ENCODE measurements at regions not wholly inside any gene's neighbourhood (a gene's known extent, or its start where the extent isn't known, plus 50 kb on each side); places are given as distances from the start of the nearest gene placed in this dataset.

GRCh38 chr13:63112799-63113395 lies 1697.2 kb upstream of the PCDH20 start:
- no peak for DNase-seq (ENCODE audit: low read depth)

- no peak for DNase-seq (ENCODE audit: low read depth)
Measured at GRCh38 chr13:63110466-63110865, 1694.8 kb upstream of the PCDH20 start.

- no peak for DNase-seq (ENCODE audit: low read depth)
Measured at GRCh38 chr13:63107179-63107943, 1691.7 kb upstream of the PCDH20 start.

GRCh38 chr13:63094717-63095116 lies 1679.1 kb upstream of the PCDH20 start:
- no peak for DNase-seq (ENCODE audit: low read depth)

- no peak for DNase-seq (ENCODE audit: low read depth)
Measured at GRCh38 chr13:63093907-63094469, 1678.3 kb upstream of the PCDH20 start.

GRCh38 chr13:63092456-63092855 lies 1676.8 kb upstream of the PCDH20 start:
- no peak for DNase-seq (ENCODE audit: low read depth)

- no peak for DNase-seq (ENCODE audit: low read depth)
Measured at GRCh38 chr13:63090524-63090923, 1674.9 kb upstream of the PCDH20 start.

- no peak for DNase-seq (ENCODE audit: low read depth)
Measured at GRCh38 chr13:63088226-63088625, 1672.6 kb upstream of the PCDH20 start.

GRCh38 chr13:63086286-63086685 lies 1670.6 kb upstream of the PCDH20 start:
- no peak for DNase-seq (ENCODE audit: low read depth)

- no peak for DNase-seq (ENCODE audit: low read depth)
Measured at GRCh38 chr13:63085851-63086250, 1670.2 kb upstream of the PCDH20 start.

GRCh38 chr13:63081400-63082014 lies 1665.9 kb upstream of the PCDH20 start:
- DNase-seq (ENCODE audit: low read depth), result no peak

- no peak for DNase-seq (ENCODE audit: low read depth)
Measured at GRCh38 chr13:63075126-63075525, 1659.5 kb upstream of the PCDH20 start.

GRCh38 chr13:63050287-63050686 lies 1634.6 kb upstream of the PCDH20 start:
- DNase-seq (ENCODE audit: low read depth), result no peak

GRCh38 chr13:63048653-63049052 lies 1633.0 kb upstream of the PCDH20 start:
- no peak for DNase-seq (ENCODE audit: low read depth)

GRCh38 chr13:63044589-63045313 lies 1629.1 kb upstream of the PCDH20 start:
- no peak for DNase-seq (ENCODE audit: low read depth)

GRCh38 chr13:63042686-63043085 lies 1627.0 kb upstream of the PCDH20 start:
- no peak for DNase-seq (ENCODE audit: low read depth)

GRCh38 chr13:63041640-63042414 lies 1626.2 kb upstream of the PCDH20 start:
- DNase-seq (ENCODE audit: low read depth), result no peak

GRCh38 chr13:63026285-63026797 lies 1610.7 kb upstream of the PCDH20 start:
- DNase-seq (ENCODE audit: low read depth), result no peak

GRCh38 chr13:63025741-63026140 lies 1610.1 kb upstream of the PCDH20 start:
- DNase-seq (ENCODE audit: low read depth), result no peak

- no peak for DNase-seq (ENCODE audit: low read depth)
Measured at GRCh38 chr13:63024458-63024857, 1608.8 kb upstream of the PCDH20 start.

- no peak for DNase-seq (ENCODE audit: low read depth)
Measured at GRCh38 chr13:63011996-63012395, 1596.3 kb upstream of the PCDH20 start.

All from Daoy (cell line).